Uterus (tissue), 3 donors: ENCODE measurements at regions not wholly inside any gene's neighbourhood (a gene's known extent, or its start where the extent isn't known, plus 50 kb on each side); places are given as distances from the start of the nearest gene placed in this dataset.

Source experiments
- DNase-seq, 2 donors: peaks; one replicate each; pipeline ENCODE4 v3.0.0-alpha.2; 2019 to 2020
- H3K27ac ChIP-seq, 2 donors: fragments of 200-600 bp; sonication (generic); 1 replicate in 1 of 2; 2 replicates in 1 of 2; pipeline ENCODE4 v1.5.1; 2016 to 2018
- H3K27me3 ChIP-seq, 2 donors: fragments of 200-600 bp; sonication (generic); one replicate each; pipeline ENCODE4 v1.5.1; 2018 to 2019; ENCODE audit warnings: control low read depth in 1 of 2
- H3K36me3 ChIP-seq, 2 donors: fragments of 200-600 bp; sonication (generic); one replicate each; pipeline ENCODE4 v1.5.1; 2019; ENCODE audit warnings: control low read depth in 1 of 2
- H3K4me1 ChIP-seq, 2 donors: fragments of 200-600 bp; sonication (generic); one replicate each; pipeline ENCODE4 v1.5.1; 2018 to 2019; ENCODE audit warnings: control low read depth in 1 of 2
- H3K4me3 ChIP-seq, 2 donors: fragments of 200-600 bp; sonication (generic); 1 replicate in 1 of 2; 2 replicates in 1 of 2; pipeline ENCODE4 v1.5.1; 2018 to 2019; ENCODE audit warnings: mild to moderate bottlenecking in 1 of 2
- H3K9me3 ChIP-seq, 2 donors: fragments of 200-600 bp; sonication (generic); one replicate each; pipeline ENCODE4 v1.5.1; 2019; ENCODE audit warnings: control low read depth in 1 of 2
- CTCF ChIP-seq, 4 experiments: fragments of 200-600 bp in 2 of 4; fragments of 450-650 bp in 2 of 4; sonication (generic) in 2 of 4; IDR thresholded peaks; one replicate each; pipeline ENCODE4 v1.5.1; 2016 to 2019; ENCODE audit warnings: antibody characterized with exemption in 4 of 4, mild to moderate bottlenecking in 2 of 4, moderate library complexity in 1 of 4
- POLR2A ChIP-seq, 2 donors: fragments of 450-650 bp; IDR thresholded peaks; one replicate each; pipeline ENCODE4 v1.6.1; 2016; ENCODE audit warnings: antibody characterized with exemption in 2 of 2, mild to moderate bottlenecking in 1 of 2, moderate library complexity in 1 of 2
- intact Hi-C: fragments of 100-400 bp; cut with DNase I; formaldehyde crosslinking; loops from one replicate; pipeline ENCODE4 v1.15.1; 2023; ENCODE audit warnings: low total_unique reads
- donor health status: DM: yes; HTN: yes; CAD: no.

- Histone ChIP-seq H3K9me3 (no peaks in the 10 kb centered on the region), H3K27ac (no peak overlapping the region), H3K4me1 (no peaks in the 10 kb centered on the region), H3K36me3 (no peaks in the 10 kb centered on the region), H3K4me3 (no peak overlapping the region), H3K27me3 (no peaks in the 10 kb centered on the region)
- no peak for DNase-seq
- no peak for TF ChIP-seq CTCF (IDR thresholded peaks at IDR 0.05)
- TF ChIP-seq POLR2A (IDR thresholded peaks at IDR 0.05), result no peak
- intact Hi-C loops, result no loop called here
Observed at GRCh38 chr1:61531716-61532115, 193.2 kb downstream of the TM2D1 start.

- no peaks in the 10 kb centered on the region for H3K36me3 ChIP-seq
- H3K9me3 ChIP-seq, result no peaks in the 10 kb centered on the region
- no peak for TF ChIP-seq CTCF (IDR thresholded peaks at IDR 0.05)
- TF ChIP-seq POLR2A (IDR thresholded peaks at IDR 0.05), result no peak
- no peak for DNase-seq
- no peaks in the 10 kb centered on the region for H3K27me3 ChIP-seq
- H3K4me3 ChIP-seq, result no peak overlapping the region
- H3K4me1 ChIP-seq, result no peaks in the 10 kb centered on the region
- intact Hi-C loops, result no loop called here
- H3K27ac ChIP-seq, result no peak overlapping the region
Observed at GRCh38 chr1:61523893-61524605, 200.9 kb downstream of the TM2D1 start.

- H3K27me3 ChIP-seq, result no peaks in the 10 kb centered on the region
- H3K4me3 ChIP-seq, result no peak overlapping the region
- TF ChIP-seq POLR2A (IDR thresholded peaks at IDR 0.05), result no peak
- TF ChIP-seq CTCF (IDR thresholded peaks at IDR 0.05), result no peak
- H3K9me3 ChIP-seq, result no peaks in the 10 kb centered on the region
- no peaks in the 10 kb centered on the region for H3K36me3 ChIP-seq
- no peak overlapping the region for H3K27ac ChIP-seq
- no peak for DNase-seq
- no peaks in the 10 kb centered on the region for H3K4me1 ChIP-seq
- intact Hi-C loops, result no loop called here
Observed at GRCh38 chr1:61523229-61523628, 201.7 kb downstream of the TM2D1 start.

GRCh38 chr1:61520401-61520800 lies 204.5 kb downstream of the TM2D1 start:
- no peak for DNase-seq
- H3K4me1 ChIP-seq, result no peaks in the 10 kb centered on the region
- H3K27ac ChIP-seq, result no peak overlapping the region
- intact Hi-C loops, result no loop called here
- no peaks in the 10 kb centered on the region for H3K27me3 ChIP-seq
- H3K4me3 ChIP-seq, result no peak overlapping the region
- no peaks in the 10 kb centered on the region for H3K36me3 ChIP-seq
- no peaks in the 10 kb centered on the region for H3K9me3 ChIP-seq
- no peak for TF ChIP-seq POLR2A (IDR thresholded peaks at IDR 0.05)
- TF ChIP-seq CTCF (IDR thresholded peaks at IDR 0.05), result no peak

GRCh38 chr1:61519631-61520030 lies 205.3 kb downstream of the TM2D1 start:
- H3K36me3 ChIP-seq, result no peaks in the 10 kb centered on the region
- intact Hi-C loops, result no loop called here
- DNase-seq, result no peak
- TF ChIP-seq POLR2A (IDR thresholded peaks at IDR 0.05) (no peak), CTCF (IDR thresholded peaks at IDR 0.05) (no peak)
- H3K9me3 ChIP-seq, result no peaks in the 10 kb centered on the region
- H3K4me1 ChIP-seq, result no peaks in the 10 kb centered on the region
- no peak overlapping the region for H3K27ac ChIP-seq
- H3K27me3 ChIP-seq, result no peaks in the 10 kb centered on the region
- no peak overlapping the region for H3K4me3 ChIP-seq
